NCI-H510A (cell line): ENCODE measurements at regions not wholly inside any gene's neighbourhood (a gene's known extent, or its start where the extent isn't known, plus 50 kb on each side); places are given as distances from the start of the nearest gene placed in this dataset.
"Not testable (repeated sequence)": the region's sequence is repeated elsewhere in the genome, so short reads cannot be mapped to it uniquely, and the experiment has no call there.

Experiments used
- DNase-seq: peaks from one replicate; lab custom pipeline; 2025; lab: John Stamatoyannopoulos, UW

- DNase-seq: not testable (repeated sequence)
Measured at GRCh38 chr7:138220321-138220720, 144.1 kb downstream of the AKR1D1 start.

GRCh38 chr7:138221388-138221787 lies 145.1 kb downstream of the AKR1D1 start:
- DNase-seq: not testable (repeated sequence)

- DNase-seq: no peak
Measured at GRCh38 chr7:138223402-138223879, 147.2 kb downstream of the AKR1D1 start.

DNA sequence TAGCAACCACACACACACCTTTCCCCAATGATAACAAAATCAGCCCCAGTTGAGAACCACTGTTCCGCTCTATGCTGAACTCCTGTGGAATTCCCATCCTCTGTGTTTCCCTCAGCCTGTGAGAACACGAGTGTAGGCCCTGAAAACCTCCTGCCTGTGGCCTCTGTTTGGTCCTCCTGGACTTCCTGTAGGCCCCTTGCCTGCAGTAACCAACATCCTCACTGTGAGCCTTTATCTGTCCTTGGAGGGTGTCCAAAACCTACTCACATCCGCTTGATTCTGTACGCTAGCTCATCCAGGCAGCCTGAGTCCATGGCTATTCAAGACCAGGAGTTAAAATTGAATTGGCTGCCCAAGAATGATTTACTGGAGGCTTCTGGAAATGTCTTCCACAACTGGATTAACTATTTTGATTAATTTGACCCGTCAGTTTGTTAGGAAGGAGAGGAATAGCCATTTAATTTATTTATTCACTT lies 149.8 kb downstream of the AKR1D1 start:
- DNase-seq: no peak

DNA sequence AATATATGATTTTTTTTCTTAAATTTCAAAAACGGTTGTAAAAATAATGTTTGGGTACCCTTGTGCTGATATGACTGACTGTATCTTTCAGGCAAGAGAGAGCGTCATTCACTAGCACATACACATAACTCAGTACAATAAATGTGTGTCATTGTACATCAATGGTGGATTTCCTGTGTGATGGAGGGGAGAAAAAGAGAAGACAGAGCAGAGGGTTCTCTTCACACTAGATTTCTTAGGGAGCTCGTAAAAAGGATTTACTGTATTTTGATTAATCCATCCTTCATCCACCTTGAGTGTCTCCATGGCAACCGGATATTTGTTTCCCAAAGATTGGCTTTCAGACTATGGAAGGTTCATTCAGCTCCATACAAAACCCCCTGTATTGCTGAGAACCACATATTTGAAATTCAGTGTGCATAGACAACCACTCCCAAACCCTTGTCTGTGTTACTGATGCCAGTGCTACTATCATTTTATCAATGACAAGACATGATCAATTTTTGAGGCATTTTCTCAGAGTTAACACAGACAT lies 150.6 kb downstream of the AKR1D1 start:
- DNase-seq: no peak

DNA sequence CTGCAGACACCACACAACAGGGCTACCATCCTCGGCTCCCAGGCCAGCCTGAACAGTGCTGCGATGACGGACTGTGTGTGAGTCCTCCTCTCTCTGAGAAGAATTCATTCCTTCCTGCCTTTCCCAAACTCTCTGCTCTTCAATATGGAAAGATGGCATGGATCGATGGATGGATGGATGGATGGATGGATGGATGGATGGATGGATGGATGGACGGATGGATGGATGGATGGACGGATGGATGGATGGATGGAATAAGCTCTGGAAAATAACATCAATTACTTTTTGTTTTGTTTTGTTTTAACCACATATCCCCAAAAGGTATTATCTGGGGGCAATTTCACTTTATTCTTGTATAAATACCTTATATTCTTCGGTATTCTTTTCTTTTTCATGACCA lies 151.9 kb downstream of the AKR1D1 start:
- no peak for DNase-seq

GRCh38 chr7:138228769-138229168 lies 152.5 kb downstream of the AKR1D1 start:
- no peak for DNase-seq

DNA sequence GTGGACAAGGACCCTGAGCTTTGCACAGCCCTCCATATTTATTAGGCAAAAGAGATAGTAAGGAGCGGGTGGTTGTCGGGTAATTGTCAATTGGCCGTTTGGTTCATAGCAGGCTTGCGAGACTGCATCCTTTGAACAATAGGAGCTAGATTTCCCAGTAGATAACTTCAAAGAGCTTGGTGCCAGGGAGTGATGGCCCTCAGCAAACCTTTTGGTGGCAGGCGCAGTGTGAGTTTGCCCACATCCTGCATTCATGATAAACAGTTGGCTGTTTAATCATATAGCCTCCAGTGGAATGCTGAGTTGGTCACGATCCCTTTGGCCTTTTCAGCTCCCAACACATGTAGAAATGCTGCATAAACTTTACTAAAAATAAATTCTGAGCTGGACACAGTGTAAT lies 156.9 kb downstream of the AKR1D1 start:
- DNase-seq: no peak

GRCh38 chr7:138235207-138235606 lies 158.9 kb downstream of the AKR1D1 start:
- DNase-seq: no peak

DNA sequence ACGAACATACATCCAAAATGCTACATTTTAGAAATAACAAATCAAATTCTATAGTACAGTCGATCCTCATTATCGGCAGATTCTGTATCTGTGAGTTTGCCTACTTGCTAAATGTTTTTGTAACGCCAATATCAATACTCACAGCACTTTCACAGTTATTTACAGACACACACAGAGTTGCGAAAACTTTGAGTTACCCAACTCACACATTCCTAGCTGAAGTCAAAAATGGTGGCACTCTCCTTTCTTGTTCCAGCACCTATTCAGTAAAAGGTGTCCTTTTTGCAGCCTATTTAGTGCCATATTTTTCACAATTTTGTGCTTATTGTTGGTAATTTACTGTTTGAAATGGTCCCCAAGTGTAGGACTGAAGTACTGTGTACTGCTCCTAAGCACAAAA lies 161.7 kb downstream of the AKR1D1 start:
- no peak for DNase-seq

- DNase-seq: no peak
Measured at GRCh38 chr7:138238734-138239659, 162.7 kb downstream of the AKR1D1 start.

GRCh38 chr7:138243430-138243829 lies 167.2 kb downstream of the AKR1D1 start:
- DNase-seq: peak; percentile 61

DNA sequence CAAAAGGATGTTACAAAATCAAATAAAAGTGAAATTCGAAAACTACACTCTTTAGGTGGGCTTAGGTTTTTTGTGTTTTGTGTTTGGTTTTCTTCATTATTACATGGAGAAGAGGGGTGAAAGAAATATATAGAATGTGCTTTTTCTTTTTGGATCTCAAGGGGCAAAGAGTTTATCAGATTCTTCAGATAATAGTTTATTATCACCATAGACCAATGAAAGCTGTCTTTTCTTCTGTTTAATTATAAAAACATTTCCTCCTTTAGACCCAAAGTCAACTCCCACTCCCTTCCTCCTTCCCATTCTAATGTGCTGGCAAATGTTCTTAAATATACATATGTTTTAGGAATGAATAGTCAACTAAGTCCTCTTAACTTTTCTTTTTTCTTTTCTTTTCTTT lies 167.6 kb downstream of the AKR1D1 start:
- DNase-seq: no peak

GRCh38 chr7:138244606-138245005 lies 168.3 kb downstream of the AKR1D1 start:
- DNase-seq: no peak

- no peak for DNase-seq
Measured at GRCh38 chr7:138245216-138245615, 169.0 kb downstream of the AKR1D1 start.

- no peak for DNase-seq
Measured at GRCh38 chr7:138245682-138246081, 169.4 kb downstream of the AKR1D1 start.

GRCh38 chr7:138246428-138246827 lies 170.2 kb downstream of the AKR1D1 start:
- DNase-seq: no peak

GRCh38 chr7:138247081-138247480 lies 170.8 kb downstream of the AKR1D1 start:
- DNase-seq: no peak

DNA sequence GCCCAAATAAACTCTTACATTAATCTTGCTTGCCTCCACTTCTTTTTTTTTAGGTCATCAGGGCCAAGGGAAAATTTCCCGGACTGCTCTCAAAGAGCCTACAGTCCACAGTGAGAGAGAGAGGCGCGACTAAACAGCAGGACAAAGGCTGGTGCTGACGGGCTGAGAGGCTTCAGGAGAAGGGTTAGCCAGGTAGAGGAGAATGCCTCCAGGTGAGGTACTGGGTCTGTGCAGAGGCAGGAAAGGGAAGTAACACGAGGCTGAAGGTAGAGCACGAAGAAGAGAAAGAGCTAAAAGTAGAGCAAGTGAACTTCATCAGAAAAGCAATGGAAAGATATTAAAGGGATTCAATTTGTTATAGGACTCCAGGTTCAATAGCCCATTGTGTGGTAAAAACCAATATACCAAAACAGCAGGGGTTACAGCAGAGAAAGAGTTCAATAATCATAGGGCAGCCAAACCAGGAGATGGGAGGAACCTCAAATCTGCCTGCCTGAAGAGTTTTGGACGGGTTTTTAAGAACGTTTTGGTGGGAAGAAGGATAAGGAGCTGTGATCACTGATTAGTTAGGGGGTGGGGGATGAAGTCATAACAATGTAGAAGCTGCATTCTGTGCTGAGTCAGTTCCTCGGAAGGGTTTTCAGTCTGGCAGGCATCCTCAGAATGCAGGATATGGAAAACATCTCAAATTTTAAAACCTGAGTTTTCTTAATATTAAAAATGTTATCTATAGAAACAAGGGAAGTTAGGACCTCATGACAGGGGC lies 171.5 kb downstream of the AKR1D1 start:
- DNase-seq: no peak

DNA sequence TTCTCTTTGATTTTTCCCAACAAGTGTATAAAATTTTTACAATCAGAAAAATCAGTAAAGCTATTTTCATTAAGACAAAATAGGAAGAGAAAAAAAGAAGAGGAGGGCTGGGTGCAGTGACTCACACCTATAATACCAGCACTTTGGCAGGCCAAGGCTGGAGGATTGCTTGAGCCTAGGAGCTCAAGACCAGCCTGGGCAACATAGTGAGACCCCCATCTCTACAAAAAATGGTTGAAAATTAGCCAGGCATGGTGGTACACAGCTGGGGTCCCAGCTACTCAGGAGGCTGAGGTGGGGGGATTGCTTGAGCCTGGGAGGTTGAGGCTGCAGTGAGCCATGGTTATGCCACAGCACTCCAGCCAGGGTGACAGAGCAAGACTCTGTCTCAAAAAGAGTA lies 172.3 kb downstream of the AKR1D1 start:
- DNase-seq: no peak

- no peak for DNase-seq
Measured at GRCh38 chr7:138249975-138250374, 173.7 kb downstream of the AKR1D1 start.

DNA sequence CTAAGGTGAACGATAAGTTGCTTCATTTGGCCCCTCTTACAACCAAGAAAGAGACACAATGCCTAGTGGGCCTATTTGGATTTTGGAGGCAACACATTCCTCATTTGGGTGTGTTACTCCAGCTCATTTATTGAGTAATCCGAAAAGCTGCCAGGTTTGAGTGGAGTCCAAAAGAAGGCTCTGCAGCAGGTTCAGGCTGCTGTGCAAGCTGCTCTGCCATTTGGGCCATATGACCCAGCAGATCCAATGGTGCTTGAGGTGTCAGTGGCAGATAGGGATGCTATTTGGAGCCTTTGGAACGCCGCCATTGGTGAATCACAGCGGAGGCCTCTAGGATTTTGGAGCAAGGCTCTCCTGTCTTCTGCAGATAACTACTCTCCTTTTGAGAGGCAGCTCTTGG lies 176.4 kb downstream of the AKR1D1 start:
- not testable (repeated sequence) for DNase-seq

GRCh38 chr7:138254444-138254843 lies 178.2 kb downstream of the AKR1D1 start:
- no peak for DNase-seq
